ENCODE measurements at regions not wholly inside any gene's neighbourhood (a gene's known extent, or its start where the extent isn't known, plus 50 kb on each side); places are given as distances from the start of the nearest gene placed in this dataset.

DNA sequence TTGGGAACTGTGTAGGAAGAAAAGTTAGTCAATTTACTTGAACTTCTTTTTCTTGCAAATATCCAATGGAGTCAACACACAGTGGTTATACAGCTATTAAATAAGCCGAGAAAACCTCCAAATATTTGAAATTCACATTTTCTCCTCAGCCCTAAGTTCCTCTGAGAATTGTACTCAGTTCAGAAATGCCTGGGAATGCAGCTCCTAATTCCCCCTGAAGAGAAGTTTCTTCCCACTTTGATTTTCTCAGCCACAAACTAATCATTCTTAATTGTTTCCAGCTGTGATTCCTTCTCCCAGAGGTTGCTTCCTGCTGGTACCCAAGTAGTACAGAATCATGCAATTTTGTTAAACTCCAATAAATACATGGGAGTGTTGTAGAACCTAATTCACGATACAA is 246.1 kb upstream of the MIR17HG start:
- no peaks in the 10 kb centered on the region for H3K36me3 ChIP-seq (ENCODE audit: control insufficient read depth in 2 of 2, insufficient read depth in 2 of 2, low read length in 1 of 2)
- H3K27me3 ChIP-seq (ENCODE audit: control insufficient read depth in 2 of 2, insufficient read depth in 1 of 2, low read length in 1 of 2), result no peaks in the 10 kb centered on the region
- WGBS, result 89% methylated on average over 2 of the region's 2 CpGs
- no peak overlapping the region for H3K27ac ChIP-seq (ENCODE audit: low read depth in 1 of 2, low read length in 1 of 2)
- H3K4me1 ChIP-seq (ENCODE audit: control insufficient read depth in 2 of 2, insufficient read depth in 2 of 2, low read length in 2 of 2), result no peaks in the 10 kb centered on the region
- no peak for DNase-seq (ENCODE audit: low read depth in 6 of 9, low spot score in 9 of 9)
- no peaks in the 10 kb centered on the region for H3K9me3 ChIP-seq (ENCODE audit: control insufficient read depth in 2 of 2, insufficient read depth in 1 of 2, low read length in 1 of 2)
- no peak overlapping the region for H3K4me3 ChIP-seq (ENCODE audit: low read length in 2 of 2)

DNA sequence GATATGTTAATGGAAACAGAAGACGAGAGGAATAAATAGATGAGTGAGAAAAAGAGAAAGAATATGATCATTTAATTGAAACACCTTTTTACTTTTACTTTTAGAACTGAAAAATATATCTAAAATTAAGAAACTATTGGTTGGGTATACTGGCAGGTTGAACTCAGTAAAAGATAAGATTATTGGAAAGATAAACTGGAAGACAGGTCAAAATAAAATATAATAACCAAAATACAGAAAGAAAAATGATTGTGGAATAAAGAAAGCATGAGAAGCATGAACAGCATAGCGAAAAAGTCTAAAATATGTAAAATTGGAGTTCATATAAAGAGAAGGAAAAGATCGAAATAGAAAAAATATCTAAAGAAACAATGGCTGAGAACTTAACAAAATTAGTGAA is 242.2 kb upstream of the MIR17HG start:
- 95% methylated on average over 3 of the region's 3 CpGs for WGBS
- Histone ChIP-seq H3K4me3 (ENCODE audit: low read length in 2 of 2) (no peak overlapping the region), H3K36me3 (ENCODE audit: control insufficient read depth in 2 of 2, insufficient read depth in 2 of 2, low read length in 1 of 2) (no peaks in the 10 kb centered on the region), H3K4me1 (ENCODE audit: control insufficient read depth in 2 of 2, insufficient read depth in 2 of 2, low read length in 2 of 2) (no peaks in the 10 kb centered on the region), H3K9me3 (ENCODE audit: control insufficient read depth in 2 of 2, insufficient read depth in 1 of 2, low read length in 1 of 2) (no peaks in the 10 kb centered on the region), H3K27ac (ENCODE audit: low read depth in 1 of 2, low read length in 1 of 2) (no peak overlapping the region), H3K27me3 (ENCODE audit: control insufficient read depth in 2 of 2, insufficient read depth in 1 of 2, low read length in 1 of 2) (no peaks in the 10 kb centered on the region)
- DNase-seq (ENCODE audit: low read depth in 6 of 9, low spot score in 9 of 9), result no peak

DNA sequence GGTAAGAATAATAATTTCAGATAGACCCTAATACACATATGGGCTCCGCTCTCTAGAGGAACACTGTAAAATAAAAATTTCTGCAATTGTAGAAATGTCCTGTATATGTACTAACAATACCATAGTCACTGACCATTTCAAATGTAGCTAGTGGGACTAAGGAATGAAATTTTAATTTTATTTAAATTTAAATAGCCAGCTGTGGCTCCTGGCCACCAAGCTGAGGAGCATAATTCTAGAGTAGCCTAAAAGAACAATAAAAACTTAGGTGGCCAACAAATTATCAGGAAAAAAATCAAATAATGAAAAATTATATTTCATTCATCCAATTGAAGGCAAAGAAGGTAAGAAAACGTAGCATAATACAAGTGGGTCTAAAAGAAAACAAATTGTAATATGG is 240.9 kb upstream of the MIR17HG start:
- 95% methylated on average over 2 of the region's 2 CpGs for WGBS
- no peak for DNase-seq (ENCODE audit: low read depth in 6 of 9, low spot score in 9 of 9)
- Histone ChIP-seq H3K9me3 (ENCODE audit: control insufficient read depth in 2 of 2, insufficient read depth in 1 of 2, low read length in 1 of 2) (no peaks in the 10 kb centered on the region), H3K4me1 (ENCODE audit: control insufficient read depth in 2 of 2, insufficient read depth in 2 of 2, low read length in 2 of 2) (no peaks in the 10 kb centered on the region), H3K4me3 (ENCODE audit: low read length in 2 of 2) (no peak overlapping the region), H3K27ac (ENCODE audit: low read depth in 1 of 2, low read length in 1 of 2) (no peak overlapping the region), H3K27me3 (ENCODE audit: control insufficient read depth in 2 of 2, insufficient read depth in 1 of 2, low read length in 1 of 2) (no peaks in the 10 kb centered on the region), H3K36me3 (ENCODE audit: control insufficient read depth in 2 of 2, insufficient read depth in 2 of 2, low read length in 1 of 2) (no peaks in the 10 kb centered on the region)

DNA sequence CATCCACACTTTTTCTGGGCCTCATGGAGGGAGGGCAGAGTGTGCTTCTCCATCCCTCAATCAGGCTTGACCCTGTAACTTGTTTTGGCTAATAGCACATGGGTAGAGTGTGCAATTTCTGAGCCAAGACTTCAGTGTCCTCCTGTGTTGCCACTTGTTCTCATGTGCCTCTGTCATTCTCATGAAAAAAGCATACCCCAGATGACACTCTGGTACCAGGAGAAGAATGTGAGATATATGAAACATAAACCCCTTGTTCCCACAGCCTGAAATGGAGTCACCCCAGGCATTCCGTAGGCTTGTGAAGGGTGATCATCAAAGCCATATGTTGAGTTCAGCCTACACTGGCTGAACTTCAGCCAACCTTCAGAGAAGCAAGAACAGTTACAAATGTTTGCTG is 239.2 kb upstream of the MIR17HG start:
- no peak for DNase-seq (ENCODE audit: low read depth in 6 of 9, low spot score in 9 of 9)
- no peaks in the 10 kb centered on the region for H3K36me3 ChIP-seq (ENCODE audit: control insufficient read depth in 2 of 2, insufficient read depth in 2 of 2, low read length in 1 of 2)
- 92% methylated on average over 1 of the region's 1 CpG for WGBS

DNA sequence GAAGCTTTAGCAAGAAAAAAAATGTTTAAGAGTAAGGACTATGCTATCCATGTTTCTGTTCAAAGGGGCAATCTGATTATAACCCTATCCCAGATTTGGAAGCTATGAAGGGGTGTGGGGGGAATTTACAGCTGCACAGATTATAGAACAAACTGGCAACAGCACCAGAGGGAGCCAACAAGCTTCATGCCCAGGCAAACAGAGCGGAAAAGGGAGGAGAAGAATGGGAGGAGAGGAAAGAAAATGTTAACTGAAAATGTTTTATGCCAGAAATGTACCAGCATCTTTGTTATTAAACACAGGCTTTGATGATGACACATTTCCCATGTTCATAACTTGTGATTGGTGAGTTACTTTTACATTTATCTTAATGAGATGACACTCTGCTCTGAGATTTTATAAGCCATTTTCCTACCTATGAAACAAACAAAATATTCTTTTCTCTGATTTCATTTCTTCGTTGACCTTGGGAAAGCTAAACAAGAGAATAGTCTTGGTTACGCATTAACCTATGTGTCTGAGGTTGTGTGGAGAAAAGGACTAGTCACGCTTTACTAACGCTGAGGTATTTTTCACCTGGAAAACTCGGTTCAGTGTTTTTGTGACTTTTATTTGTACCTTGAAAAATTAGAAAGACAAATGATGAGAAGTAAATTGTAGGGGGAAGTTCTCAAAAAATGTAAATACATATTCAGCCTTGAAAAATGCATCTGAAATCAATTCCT is 235.8 kb upstream of the MIR17HG start:
- Histone ChIP-seq H3K4me1 (ENCODE audit: control insufficient read depth in 2 of 2, insufficient read depth in 2 of 2, low read length in 2 of 2) (no peaks in the 10 kb centered on the region), H3K36me3 (ENCODE audit: control insufficient read depth in 2 of 2, insufficient read depth in 2 of 2, low read length in 1 of 2) (no peaks in the 10 kb centered on the region), H3K27me3 (ENCODE audit: control insufficient read depth in 2 of 2, insufficient read depth in 1 of 2, low read length in 1 of 2) (no peaks in the 10 kb centered on the region), H3K9me3 (ENCODE audit: control insufficient read depth in 2 of 2, insufficient read depth in 1 of 2, low read length in 1 of 2) (no peaks in the 10 kb centered on the region), H3K27ac (ENCODE audit: low read depth in 1 of 2, low read length in 1 of 2) (no peak overlapping the region), H3K4me3 (ENCODE audit: low read length in 2 of 2) (no peak overlapping the region)
- DNase-seq (ENCODE audit: low read depth in 6 of 9, low spot score in 9 of 9), result no peak
- 92% methylated on average over 6 of the region's 6 CpGs for WGBS

More for the DNA sequence above, 239.2 kb upstream of the MIR17HG start:
- no peak overlapping the region for H3K4me3 ChIP-seq (ENCODE audit: low read length in 2 of 2)
- H3K9me3 ChIP-seq (ENCODE audit: control insufficient read depth in 2 of 2, insufficient read depth in 1 of 2, low read length in 1 of 2), result no peaks in the 10 kb centered on the region
- no peaks in the 10 kb centered on the region for H3K27me3 ChIP-seq (ENCODE audit: control insufficient read depth in 2 of 2, insufficient read depth in 1 of 2, low read length in 1 of 2)
- no peak overlapping the region for H3K27ac ChIP-seq (ENCODE audit: low read depth in 1 of 2, low read length in 1 of 2)
- H3K4me1 ChIP-seq (ENCODE audit: control insufficient read depth in 2 of 2, insufficient read depth in 2 of 2, low read length in 2 of 2), result no peaks in the 10 kb centered on the region

DNA sequence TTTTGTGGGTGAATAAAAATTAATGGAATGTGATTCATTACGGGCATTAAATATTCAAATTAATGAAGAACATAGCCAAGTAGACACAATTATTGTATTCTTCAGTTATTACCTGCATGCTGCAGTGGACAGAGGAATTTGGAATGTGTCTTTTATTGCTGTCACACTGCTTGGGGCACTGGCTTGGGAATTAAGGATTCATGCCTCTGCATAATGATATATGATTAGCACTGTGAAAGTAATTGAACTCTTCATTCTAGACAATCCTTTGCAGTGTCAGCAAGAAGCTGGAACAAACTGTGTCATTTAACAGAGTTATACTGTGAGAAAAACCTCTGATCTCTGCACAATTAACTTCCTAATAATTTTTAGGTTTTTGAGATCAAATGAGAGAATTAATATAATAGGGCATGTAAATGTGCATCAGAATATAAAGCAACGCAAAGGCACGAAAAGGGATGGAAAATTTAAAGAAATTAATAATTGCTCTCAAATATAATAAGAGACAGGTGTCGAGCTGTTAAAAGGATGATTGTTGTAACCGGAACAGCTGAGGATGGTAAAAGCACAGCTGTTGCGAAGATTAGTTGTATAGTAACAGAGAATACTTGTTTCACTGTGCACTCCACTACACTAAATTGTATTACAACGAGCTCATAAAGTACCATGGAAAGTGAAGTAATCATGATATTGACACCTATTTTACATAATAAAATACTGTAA is 235.1 kb upstream of the MIR17HG start:
- no peak overlapping the region for H3K4me3 ChIP-seq (ENCODE audit: low read length in 2 of 2)
- no peaks in the 10 kb centered on the region for H3K36me3 ChIP-seq (ENCODE audit: control insufficient read depth in 2 of 2, insufficient read depth in 2 of 2, low read length in 1 of 2)
- no peaks in the 10 kb centered on the region for H3K9me3 ChIP-seq (ENCODE audit: control insufficient read depth in 2 of 2, insufficient read depth in 1 of 2, low read length in 1 of 2)
- no peaks in the 10 kb centered on the region for H3K27me3 ChIP-seq (ENCODE audit: control insufficient read depth in 2 of 2, insufficient read depth in 1 of 2, low read length in 1 of 2)
- DNase-seq (ENCODE audit: low read depth in 6 of 9, low spot score in 9 of 9), result no peak
- WGBS, result 93% methylated on average over 7 of the region's 7 CpGs
- no peak overlapping the region for H3K27ac ChIP-seq (ENCODE audit: low read depth in 1 of 2, low read length in 1 of 2)
- no peaks in the 10 kb centered on the region for H3K4me1 ChIP-seq (ENCODE audit: control insufficient read depth in 2 of 2, insufficient read depth in 2 of 2, low read length in 2 of 2)

DNA sequence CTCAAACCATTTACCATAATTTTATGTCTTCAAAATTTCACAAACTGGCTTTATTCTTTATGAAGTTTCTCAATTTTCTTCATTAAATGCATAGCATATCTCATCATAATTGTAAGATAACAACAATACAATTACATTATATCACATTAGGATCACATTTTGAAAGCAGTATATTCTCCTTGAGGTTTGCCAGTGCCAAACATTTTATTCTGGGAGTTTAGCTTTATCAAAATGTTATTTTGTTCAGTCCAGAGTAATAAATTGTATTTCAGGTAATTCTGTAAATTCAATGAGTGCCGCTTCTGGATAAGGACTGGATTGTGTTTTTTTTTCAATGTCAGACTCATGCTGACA is 234.6 kb upstream of the MIR17HG start:
- H3K27ac ChIP-seq (ENCODE audit: low read depth in 1 of 2, low read length in 1 of 2), result no peak overlapping the region
- no peaks in the 10 kb centered on the region for H3K4me1 ChIP-seq (ENCODE audit: control insufficient read depth in 2 of 2, insufficient read depth in 2 of 2, low read length in 2 of 2)
- H3K9me3 ChIP-seq (ENCODE audit: control insufficient read depth in 2 of 2, insufficient read depth in 1 of 2, low read length in 1 of 2), result no peaks in the 10 kb centered on the region
- H3K4me3 ChIP-seq (ENCODE audit: low read length in 2 of 2), result no peak overlapping the region
- 96% methylated on average over 1 of the region's 1 CpG for WGBS
- no peaks in the 10 kb centered on the region for H3K27me3 ChIP-seq (ENCODE audit: control insufficient read depth in 2 of 2, insufficient read depth in 1 of 2, low read length in 1 of 2)
- no peaks in the 10 kb centered on the region for H3K36me3 ChIP-seq (ENCODE audit: control insufficient read depth in 2 of 2, insufficient read depth in 2 of 2, low read length in 1 of 2)
- no peak for DNase-seq (ENCODE audit: low read depth in 6 of 9, low spot score in 9 of 9)

DNA sequence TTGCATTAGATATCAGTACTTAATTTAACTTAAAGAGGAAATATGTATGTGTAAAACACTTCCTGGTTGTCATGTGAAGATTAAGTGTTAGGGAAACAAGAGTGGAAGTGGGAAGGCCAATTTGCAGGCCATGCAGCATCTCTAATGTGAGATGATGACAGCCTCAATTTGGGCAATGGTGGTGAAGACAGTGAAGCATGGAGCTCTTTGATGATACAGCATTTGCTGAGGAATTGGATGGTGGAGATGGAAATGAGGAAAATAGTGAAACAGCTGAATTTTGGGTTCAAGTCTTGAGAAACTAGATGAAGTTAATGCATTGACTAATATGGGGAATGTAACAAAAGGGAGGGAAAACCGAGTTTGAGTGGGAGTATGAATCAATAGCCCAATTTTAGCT is 231.7 kb upstream of the MIR17HG start:
- Histone ChIP-seq H3K4me3 (ENCODE audit: low read length in 2 of 2) (no peak overlapping the region), H3K9me3 (ENCODE audit: control insufficient read depth in 2 of 2, insufficient read depth in 1 of 2, low read length in 1 of 2) (no peaks in the 10 kb centered on the region), H3K27ac (ENCODE audit: low read depth in 1 of 2, low read length in 1 of 2) (no peak overlapping the region), H3K27me3 (ENCODE audit: control insufficient read depth in 2 of 2, insufficient read depth in 1 of 2, low read length in 1 of 2) (no peaks in the 10 kb centered on the region), H3K4me1 (ENCODE audit: control insufficient read depth in 2 of 2, insufficient read depth in 2 of 2, low read length in 2 of 2) (no peaks in the 10 kb centered on the region), H3K36me3 (ENCODE audit: control insufficient read depth in 2 of 2, insufficient read depth in 2 of 2, low read length in 1 of 2) (no peaks in the 10 kb centered on the region)
- WGBS, result 93% methylated on average over 1 of the region's 1 CpG
- no peak for DNase-seq (ENCODE audit: low read depth in 6 of 9, low spot score in 9 of 9)

DNA sequence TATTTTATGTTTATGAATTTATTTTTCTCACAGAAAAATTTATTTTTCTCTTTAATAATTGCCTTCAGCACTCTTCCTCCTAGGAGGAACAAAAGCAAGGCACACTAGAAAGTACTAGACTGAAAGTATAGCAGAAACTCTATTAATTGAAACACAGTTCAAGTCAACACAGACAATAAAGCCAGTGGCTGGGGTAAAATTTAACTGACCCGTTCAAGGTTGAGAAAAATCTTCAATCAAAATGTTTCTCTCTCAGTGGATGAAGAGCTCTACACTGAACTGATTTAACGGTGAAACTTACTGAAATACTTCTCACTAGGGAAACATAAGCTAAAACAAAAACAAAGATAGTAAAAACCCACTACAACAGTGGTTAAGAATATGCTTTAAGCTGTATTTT is 230.1 kb upstream of the MIR17HG start:
- DNase-seq (ENCODE audit: low read depth in 6 of 9, low spot score in 9 of 9), result no peak
- Histone ChIP-seq H3K4me3 (ENCODE audit: low read length in 2 of 2) (no peak overlapping the region), H3K36me3 (ENCODE audit: control insufficient read depth in 2 of 2, insufficient read depth in 2 of 2, low read length in 1 of 2) (no peaks in the 10 kb centered on the region), H3K4me1 (ENCODE audit: control insufficient read depth in 2 of 2, insufficient read depth in 2 of 2, low read length in 2 of 2) (no peaks in the 10 kb centered on the region), H3K9me3 (ENCODE audit: control insufficient read depth in 2 of 2, insufficient read depth in 1 of 2, low read length in 1 of 2) (no peaks in the 10 kb centered on the region), H3K27me3 (ENCODE audit: control insufficient read depth in 2 of 2, insufficient read depth in 1 of 2, low read length in 1 of 2) (no peaks in the 10 kb centered on the region), H3K27ac (ENCODE audit: low read depth in 1 of 2, low read length in 1 of 2) (no peak overlapping the region)
- 95% methylated on average over 2 of the region's 2 CpGs for WGBS

Measured in thymus (tissue), 11 donors.